Loucy (cell line): ENCODE measurements at regions not wholly inside any gene's neighbourhood (a gene's known extent, or its start where the extent isn't known, plus 50 kb on each side); places are given as distances from the start of the nearest gene placed in this dataset.

Source experiments
- CTCF ChIP-seq: fragments of 200-600 bp; sonication (generic); conservative IDR thresholded peaks from 2 replicates; pipeline ENCODE4 v1.5.1; 2014; ENCODE audit warnings: mild to moderate bottlenecking, antibody characterized with exemption, low read length
- EZH2phosphoT487 ChIP-seq: fragments of 200-600 bp; IDR thresholded peaks from 2 replicates; pipeline ENCODE4 v1.6.1; 2018; ENCODE audit warnings: antibody characterized with exemption, mild to moderate bottlenecking, moderate library complexity, borderline replicate concordance

GRCh38 chr14:59041308-59041707 is 147.2 kb upstream of the DAAM1 start:
- TF ChIP-seq CTCF (no peak), EZH2phosphoT487 (no peak)
